HG03565 (cell line): ENCODE measurements at regions not wholly inside any gene's neighbourhood (a gene's known extent, or its start where the extent isn't known, plus 50 kb on each side); places are given as distances from the start of the nearest gene placed in this dataset.

ENCODE experiments used
- ATAC-seq: cut with Tn5 transposase; IDR thresholded peaks from one replicate; pipeline ENCODE4 v1.9.1; 2021; ENCODE audit warnings: mild to moderate bottlenecking, moderate library complexity; ENCODE audit not compliant: unreplicated experiment

GRCh38 chr7:142379201-142379885 lies 121.5 kb upstream of the PRSS58 start:
- no peak for ATAC-seq

GRCh38 chr7:142377567-142377966 lies 119.7 kb upstream of the PRSS58 start:
- no peak for ATAC-seq

GRCh38 chr7:142376356-142376997 lies 118.6 kb upstream of the PRSS58 start:
- no peak for ATAC-seq

GRCh38 chr7:142375710-142376313 lies 118.0 kb upstream of the PRSS58 start:
- ATAC-seq: no peak

GRCh38 chr7:142372727-142373126 lies 114.9 kb upstream of the PRSS58 start:
- ATAC-seq: no peak

GRCh38 chr7:142371586-142372377 lies 113.9 kb upstream of the PRSS58 start:
- no peak for ATAC-seq

- no peak for ATAC-seq
Measured at GRCh38 chr7:142365410-142365842, 107.6 kb upstream of the PRSS58 start.

- no peak for ATAC-seq
Measured at GRCh38 chr7:142364551-142364950, 106.7 kb upstream of the PRSS58 start.

- ATAC-seq: no peak
Measured at GRCh38 chr7:142362349-142362748, 104.5 kb upstream of the PRSS58 start.

- ATAC-seq: no peak
Measured at GRCh38 chr7:142359694-142360279, 101.9 kb upstream of the PRSS58 start.

- ATAC-seq: peak; percentile 87
Measured at GRCh38 chr7:142357953-142358520, 100.2 kb upstream of the PRSS58 start.

- ATAC-seq: no peak
Measured at GRCh38 chr7:142356166-142356565, 98.3 kb upstream of the PRSS58 start.

GRCh38 chr7:142355328-142355727 lies 97.5 kb upstream of the PRSS58 start:
- no peak for ATAC-seq

GRCh38 chr7:142353147-142354060 lies 95.5 kb upstream of the PRSS58 start:
- no peak for ATAC-seq

GRCh38 chr7:142352543-142352942 lies 94.7 kb upstream of the PRSS58 start:
- no peak for ATAC-seq

- no peak for ATAC-seq
Measured at GRCh38 chr7:142351145-142351544, 93.3 kb upstream of the PRSS58 start.

- ATAC-seq: no peak
Measured at GRCh38 chr7:142349670-142350405, 92.0 kb upstream of the PRSS58 start.

- no peak for ATAC-seq
Measured at GRCh38 chr7:142348921-142349405, 91.1 kb upstream of the PRSS58 start.

- no peak for ATAC-seq
Measured at GRCh38 chr7:142348100-142348499, 90.2 kb upstream of the PRSS58 start.
